ENCODE measurements at regions not wholly inside any gene's neighbourhood (a gene's known extent, or its start where the extent isn't known, plus 50 kb on each side); places are given as distances from the start of the nearest gene placed in this dataset.

GRCh38 chr15:29433507-29434248 lies 164.1 kb upstream of the NSMCE3 start:
- TF ChIP-seq, protein P1, sequence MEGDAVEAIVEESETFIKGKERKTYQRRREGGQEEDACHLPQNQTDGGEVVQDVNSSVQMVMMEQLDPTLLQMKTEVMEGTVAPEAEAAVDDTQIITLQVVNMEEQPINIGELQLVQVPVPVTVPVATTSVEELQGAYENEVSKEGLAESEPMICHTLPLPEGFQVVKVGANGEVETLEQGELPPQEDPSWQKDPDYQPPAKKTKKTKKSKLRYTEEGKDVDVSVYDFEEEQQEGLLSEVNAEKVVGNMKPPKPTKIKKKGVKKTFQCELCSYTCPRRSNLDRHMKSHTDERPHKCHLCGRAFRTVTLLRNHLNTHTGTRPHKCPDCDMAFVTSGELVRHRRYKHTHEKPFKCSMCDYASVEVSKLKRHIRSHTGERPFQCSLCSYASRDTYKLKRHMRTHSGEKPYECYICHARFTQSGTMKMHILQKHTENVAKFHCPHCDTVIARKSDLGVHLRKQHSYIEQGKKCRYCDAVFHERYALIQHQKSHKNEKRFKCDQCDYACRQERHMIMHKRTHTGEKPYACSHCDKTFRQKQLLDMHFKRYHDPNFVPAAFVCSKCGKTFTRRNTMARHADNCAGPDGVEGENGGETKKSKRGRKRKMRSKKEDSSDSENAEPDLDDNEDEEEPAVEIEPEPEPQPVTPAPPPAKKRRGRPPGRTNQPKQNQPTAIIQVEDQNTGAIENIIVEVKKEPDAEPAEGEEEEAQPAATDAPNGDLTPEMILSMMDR (IDR thresholded peaks at IDR 0.05; ENCODE audit: unreplicated experiment) = no peak
- Mint-ChIP-seq H3K4me3 (ENCODE audit: low read depth, unreplicated experiment) (no peak overlapping the region), H3K27me3 (ENCODE audit: unreplicated experiment) (no peaks in the 10 kb centered on the region), H3K36me3 (ENCODE audit: insufficient read depth, unreplicated experiment) (no peaks in the 10 kb centered on the region), H3K4me1 (ENCODE audit: low read depth, unreplicated experiment) (no peaks in the 10 kb centered on the region), H3K9me3 (ENCODE audit: low read depth, unreplicated experiment) (no peaks in the 10 kb centered on the region), H3K27ac (ENCODE audit: unreplicated experiment) (no peak overlapping the region)
- no TSS peak for BruUV-seq (replicated peaks)
- no peak for DNase-seq
- intact Hi-C loops (cut with micrococcal nuclease; ENCODE audit: unreplicated experiment) = no loop called here
- CTCF ChIA-PET = no interaction called here

DNA sequence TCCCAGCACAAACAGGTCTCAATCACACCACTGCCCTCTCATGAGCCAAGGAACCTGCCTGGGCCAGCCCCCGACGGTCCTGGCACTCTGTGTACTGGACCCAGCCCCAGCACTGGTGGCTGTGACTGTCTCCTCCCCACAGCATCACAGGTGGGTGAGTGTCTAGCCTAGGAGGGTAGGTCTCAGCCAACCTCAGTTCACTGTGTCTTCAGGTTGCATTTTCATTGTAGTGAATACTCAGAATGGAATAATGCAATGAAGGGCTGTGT lies 163.4 kb upstream of the NSMCE3 start:
- Mint-ChIP-seq H3K4me3 (ENCODE audit: low read depth, unreplicated experiment) (no peak overlapping the region), H3K4me1 (ENCODE audit: low read depth, unreplicated experiment) (no peaks in the 10 kb centered on the region), H3K9me3 (ENCODE audit: low read depth, unreplicated experiment) (no peaks in the 10 kb centered on the region), H3K27ac (ENCODE audit: unreplicated experiment) (no peak overlapping the region), H3K27me3 (ENCODE audit: unreplicated experiment) (no peaks in the 10 kb centered on the region), H3K36me3 (ENCODE audit: insufficient read depth, unreplicated experiment) (no peaks in the 10 kb centered on the region)
- no peak for DNase-seq
- TF ChIP-seq, protein P1 (IDR thresholded peaks at IDR 0.05; ENCODE audit: unreplicated experiment) = no peak
- no TSS peak for BruUV-seq (replicated peaks)
- intact Hi-C loops (cut with micrococcal nuclease; ENCODE audit: unreplicated experiment) = no loop called here
- CTCF ChIA-PET = no interaction called here

GRCh38 chr15:29432191-29433049 lies 162.8 kb upstream of the NSMCE3 start:
- CTCF ChIA-PET = no interaction called here
- no peaks in the 10 kb centered on the region for H3K9me3 Mint-ChIP-seq (ENCODE audit: low read depth, unreplicated experiment)
- intact Hi-C loops (cut with micrococcal nuclease; ENCODE audit: unreplicated experiment) = no loop called here
- no peaks in the 10 kb centered on the region for H3K4me1 Mint-ChIP-seq (ENCODE audit: low read depth, unreplicated experiment)
- no peaks in the 10 kb centered on the region for H3K27me3 Mint-ChIP-seq (ENCODE audit: unreplicated experiment)
- H3K36me3 Mint-ChIP-seq (ENCODE audit: insufficient read depth, unreplicated experiment) = no peaks in the 10 kb centered on the region
- no peak overlapping the region for H3K27ac Mint-ChIP-seq (ENCODE audit: unreplicated experiment)
- no peak overlapping the region for H3K4me3 Mint-ChIP-seq (ENCODE audit: low read depth, unreplicated experiment)
- TF ChIP-seq, protein P1 (IDR thresholded peaks at IDR 0.05; ENCODE audit: unreplicated experiment) = no peak
- BruUV-seq (replicated peaks) = no TSS peak
- DNase-seq = no peak

DNA sequence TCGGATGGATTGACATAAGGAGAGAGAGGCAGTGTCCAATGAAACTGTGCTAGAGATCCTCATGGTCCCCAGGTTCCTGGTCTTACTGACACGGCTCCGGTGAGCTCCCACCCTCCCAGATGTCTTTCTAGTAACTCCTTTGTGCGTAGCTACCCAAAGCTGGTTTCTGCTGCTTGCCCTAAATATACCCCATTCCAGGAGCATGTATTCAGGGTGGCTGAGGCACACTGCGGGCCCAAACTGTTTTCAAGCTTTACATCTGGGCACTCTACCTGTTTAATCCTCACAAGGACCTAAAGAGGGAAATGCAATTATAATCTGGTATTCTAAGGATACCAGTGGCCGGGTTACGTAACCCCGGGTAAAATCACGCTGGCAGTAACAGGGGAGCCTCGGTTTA lies 161.2 kb upstream of the NSMCE3 start:
- H3K27me3 Mint-ChIP-seq (ENCODE audit: unreplicated experiment) = no peaks in the 10 kb centered on the region
- H3K9me3 Mint-ChIP-seq (ENCODE audit: low read depth, unreplicated experiment) = no peaks in the 10 kb centered on the region
- no peak for DNase-seq
- H3K4me1 Mint-ChIP-seq (ENCODE audit: low read depth, unreplicated experiment) = no peaks in the 10 kb centered on the region
- TF ChIP-seq, protein P1 (IDR thresholded peaks at IDR 0.05; ENCODE audit: unreplicated experiment) = no peak
- CTCF ChIA-PET = no interaction called here
- H3K27ac Mint-ChIP-seq (ENCODE audit: unreplicated experiment) = no peak overlapping the region
- no peak overlapping the region for H3K4me3 Mint-ChIP-seq (ENCODE audit: low read depth, unreplicated experiment)
- H3K36me3 Mint-ChIP-seq (ENCODE audit: insufficient read depth, unreplicated experiment) = no peaks in the 10 kb centered on the region
- no TSS peak for BruUV-seq (replicated peaks)
- intact Hi-C loops (cut with micrococcal nuclease; ENCODE audit: unreplicated experiment) = no loop called here

Measured in Calu3 (cell line).